HepG2 (cell line): ENCODE measurements at regions not wholly inside any gene's neighbourhood (a gene's known extent, or its start where the extent isn't known, plus 50 kb on each side); places are given as distances from the start of the nearest gene placed in this dataset.

ENCODE experiments used
- ATAC-seq: fragments of 200-7000 bp; cut with Tn5 transposase; 3 replicates; pipeline ENCODE4 v1.9.1; 2020; ENCODE audit warnings: mild to moderate bottlenecking, moderate library complexity
- BruUV-seq: library from RNA; stranded (reverse); fragments of 400-500 nt; replicated peaks from 2 replicates; lab custom pipeline; 2021; lab: Mats Ljungman, UMichigan
- CTCF ChIA-PET: fragments of 300-600 bp; formaldehyde crosslinking; extraction: SDS; loops from one replicate; lab custom pipeline; 2021; ENCODE audit warnings: low total read pairs, inconsistent platforms, low intra/inter-chr PET ratio; lab: Yijun Ruan, JAX
- POLR2A ChIA-PET: fragments of 350-600 bp; sonication (Branson Sonifier 250); formaldehyde crosslinking; loops from one replicate; lab custom pipeline; 2020; ENCODE audit warnings: antibody characterized with exemption, inconsistent platforms; lab: Yijun Ruan, JAX
- DNase-seq: peaks from one replicate; pipeline ENCODE4 v3.0.0-alpha.2; 2015; ENCODE audit warnings: low spot score
- FAIRE-seq: peaks from 3 replicates; lab custom pipeline; 2011; peaks lifted over from hg19 to GRCh38; lab: Jason Lieb, UNC
- H2AFZ ChIP-seq: one replicate; pipeline ENCODE4 v1.6.1; 2011; ENCODE audit warnings: low read length, inconsistent platforms
- H3K27ac ChIP-seq: fragments of 300-600 bp; 3 replicates; pipeline ENCODE4 v1.8.0; 2011; ENCODE audit warnings: mixed run types, mild to moderate bottlenecking, mixed read lengths, low read length, inconsistent platforms; ENCODE audit not compliant: insufficient read depth; ENCODE audit errors: extremely low read length
- H3K27me3 ChIP-seq, 2 experiments: fragments of 200-600 bp in 1 of 2; 2 replicates in 1 of 2; 3 replicates in 1 of 2; pipeline versions ENCODE4 v1.6.0 to v1.8.0; 2011; ENCODE audit warnings: low read length in 2 of 2, mild to moderate bottlenecking in 2 of 2, moderate library complexity in 2 of 2, inconsistent platforms in 1 of 2; ENCODE audit not compliant: insufficient read depth in 2 of 2, control insufficient read depth in 1 of 2
- H3K36me3 ChIP-seq, 2 experiments: fragments of 200-600 bp in 1 of 2; replicated peaks in 1 of 2; 2 replicates in 1 of 2; 3 replicates in 1 of 2; pipeline versions ENCODE4 v1.5.1 to v1.8.0; 2011; ENCODE audit warnings: low read length in 2 of 2, inconsistent platforms in 1 of 2; ENCODE audit not compliant: insufficient read depth in 2 of 2, control insufficient read depth in 1 of 2
- H3K4me1 ChIP-seq: 2 replicates; pipeline ENCODE4 v1.5.1; 2012; ENCODE audit warnings: low read length, inconsistent platforms; ENCODE audit not compliant: insufficient read depth
- H3K4me2 ChIP-seq: 2 replicates; pipeline ENCODE4 v1.6.0; 2011; ENCODE audit warnings: low read depth, low read length, inconsistent platforms
- H3K4me3 ChIP-seq, 3 experiments: fragments of 200-600 bp in 1 of 3; sonication (generic), shearing (Covaris generic) in 1 of 3; replicated peaks in 1 of 3; 2 replicates each; pipeline ENCODE4 v1.5.1; 2011 to 2016; ENCODE audit warnings: low read length in 3 of 3, inconsistent platforms in 2 of 3, low read depth in 2 of 3, mild to moderate bottlenecking in 2 of 3, control low read depth in 1 of 3, mixed read lengths in 1 of 3; ENCODE audit not compliant: insufficient read depth in 1 of 3
- H3K79me2 ChIP-seq: one replicate; pipeline ENCODE4 v1.6.1; 2011; ENCODE audit warnings: low read length, inconsistent platforms; ENCODE audit not compliant: insufficient read depth
- H3K9ac ChIP-seq: 2 replicates; pipeline ENCODE4 v1.6.0; 2011; ENCODE audit warnings: mild to moderate bottlenecking, low read depth, low read length, inconsistent platforms; ENCODE audit not compliant: insufficient read depth
- H3K9me3 ChIP-seq: 2 replicates; pipeline ENCODE4 v1.5.1; 2012; ENCODE audit warnings: mild to moderate bottlenecking, low read length
- H4K20me1 ChIP-seq: 2 replicates; pipeline ENCODE4 v1.6.0; 2011; ENCODE audit warnings: inconsistent platforms, mild to moderate bottlenecking, low read length, moderate library complexity; ENCODE audit not compliant: insufficient read depth
- ASH2L ChIP-seq: fragments of 300-600, 200-600 bp; sonication (generic); IDR thresholded peaks from 2 replicates; pipeline ENCODE4 v1.7.0; 2017; ENCODE audit warnings: low read depth, mild to moderate bottlenecking, moderate library complexity, mixed read lengths, low read length; ENCODE audit not compliant: insufficient read length
- CBX5 ChIP-seq: sonication (generic); formaldehyde crosslinking; IDR thresholded peaks from 2 replicates; pipeline ENCODE4 v1.4.0; 2020; ENCODE audit warnings: missing genetic modification reagents, borderline replicate concordance
- EED ChIP-seq: sonication (generic); formaldehyde crosslinking; IDR thresholded peaks from 2 replicates; pipeline ENCODE4 v1.5.0; 2020; ENCODE audit warnings: mild to moderate bottlenecking, missing genetic modification reagents
- ELF1 ChIP-seq: sonication (generic); formaldehyde crosslinking; IDR thresholded peaks from 2 replicates; pipeline ENCODE4 v1.4.0; 2020; ENCODE audit warnings: missing genetic modification reagents
- GLI4 ChIP-seq: sonication (generic); formaldehyde crosslinking; IDR thresholded peaks from 2 replicates; pipeline ENCODE4 v1.5.1; 2020; ENCODE audit warnings: missing genetic modification reagents, mild to moderate bottlenecking, moderate library complexity, borderline replicate concordance
- ZBTB42 ChIP-seq: sonication (generic); formaldehyde crosslinking; IDR thresholded peaks from 2 replicates; pipeline ENCODE4 v1.5.0; 2020; ENCODE audit warnings: mild to moderate bottlenecking, missing genetic modification reagents
- ZNF605 ChIP-seq: sonication (generic); formaldehyde crosslinking; IDR thresholded peaks from 2 replicates; pipeline ENCODE4 v1.8.0; 2022; ENCODE audit warnings: mild to moderate bottlenecking, missing genetic modification reagents
- WGBS: methylation state at CpG from one replicate; pipeline ENCODE4 v1.1.6; 2017; ENCODE audit warnings: low lambda C conversion rate; 5-methylcytosine and 5-hydroxymethylcytosine counted together
- in situ Hi-C: cut with HindIII; loops from 2 replicates; pipeline ENCODE4 v1.10.0; 2017; ENCODE audit warnings: low pct_unique_long_range_greater_than_20kb; ENCODE audit not compliant: extremely low pct_ligation_motif_present
- intact Hi-C: fragments of 100-400 bp; cut with micrococcal nuclease; formaldehyde crosslinking; loops from one replicate; pipeline ENCODE4 v1.10.0; 2022; ENCODE audit not compliant: unreplicated experiment
- TF ChIP-seq, protein P1 (sequence below): sonication (generic); formaldehyde crosslinking; IDR thresholded peaks from 2 replicates; pipeline ENCODE4 v1.9.0; 2021; ENCODE audit warnings: missing genetic modification reagents, mild to moderate bottlenecking, borderline replicate concordance
- TF ChIP-seq, protein P2 (sequence below): IDR thresholded peaks from 2 replicates; pipeline ENCODE4 v1.6.1; 2012; ENCODE audit warnings: low read depth, low read length, improper control_type of control experiment

DNA sequence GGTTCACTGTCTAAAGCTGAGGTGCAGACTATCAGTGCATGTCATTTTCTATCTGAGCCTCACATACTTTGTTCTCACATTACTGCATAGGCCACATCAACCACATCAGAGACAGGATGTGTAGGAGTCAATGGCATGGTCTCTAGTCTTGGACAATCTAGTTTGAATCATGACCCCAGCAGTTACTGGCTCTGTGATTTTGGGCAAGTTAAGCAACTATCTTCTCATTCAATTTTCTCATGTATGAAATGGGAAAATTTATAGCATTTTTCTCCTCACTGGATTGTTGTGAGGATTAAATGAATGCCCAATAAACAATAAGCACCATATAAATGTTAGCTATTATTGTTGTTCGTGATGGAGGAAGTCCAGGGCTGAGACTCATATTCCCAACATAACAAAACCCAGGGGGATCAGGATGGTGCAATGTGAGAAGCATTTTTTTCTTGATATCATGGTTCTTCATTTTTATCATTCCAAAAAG lies 432.6 kb downstream of the LRIG3 start:
- WGBS = 0% methylated on average over 1 of the region's 1 CpG
- Histone ChIP-seq H3K9me3 (no peaks in the 10 kb centered on the region), H4K20me1 (no peaks in the 10 kb centered on the region), H3K27ac (no peak overlapping the region), H3K4me3 (no peak overlapping the region), H3K9ac (no peak overlapping the region), H3K36me3 (no peaks in the 10 kb centered on the region), H3K79me2 (no peaks in the 10 kb centered on the region), H3K4me2 (no peak overlapping the region), H3K27me3 (no peaks in the 10 kb centered on the region), H3K4me1 (no peaks in the 10 kb centered on the region), H2AFZ (no peak overlapping the region)
- no peak for TF ChIP-seq ZBTB42 (CRISPR knock-in tag)
- ChIA-PET CTCF (no interaction called here), POLR2A (no interaction called here)
- no peak for ATAC-seq
- BruUV-seq = no TSS peak
- in situ Hi-C loops = no loop called here
- no peak for DNase-seq
- no peak for FAIRE-seq
- intact Hi-C loops = no loop called here

DNA sequence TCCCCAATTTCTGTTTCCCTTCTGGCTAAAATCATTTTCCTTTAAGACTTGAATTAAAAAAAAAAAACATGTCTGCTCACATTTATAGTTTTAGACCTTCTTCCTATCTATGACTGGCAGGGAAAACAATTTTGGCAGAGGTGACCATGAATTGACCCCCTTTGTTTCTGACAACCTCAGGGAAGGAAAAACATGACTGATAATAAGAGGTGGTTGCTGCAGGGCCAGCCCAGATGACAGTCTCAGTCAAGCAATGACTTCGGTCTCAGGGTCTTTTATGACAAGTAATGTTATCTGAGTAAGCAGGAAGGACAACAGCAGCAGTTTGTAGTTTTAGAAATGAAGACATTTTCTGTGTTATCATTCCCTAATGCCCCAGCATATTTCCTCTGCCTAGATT lies 430.9 kb downstream of the LRIG3 start:
- in situ Hi-C loops = no loop called here

More for the DNA sequence above, 430.9 kb downstream of the LRIG3 start:
- Histone ChIP-seq H3K4me3 (no peak overlapping the region), H2AFZ (no peak overlapping the region), H3K27ac (no peak overlapping the region), H3K4me1 (no peaks in the 10 kb centered on the region), H4K20me1 (no peaks in the 10 kb centered on the region), H3K27me3 (no peaks in the 10 kb centered on the region), H3K4me2 (no peak overlapping the region), H3K36me3 (no peaks in the 10 kb centered on the region), H3K79me2 (no peaks in the 10 kb centered on the region), H3K9ac (no peak overlapping the region), H3K9me3 (no peaks in the 10 kb centered on the region)
- DNase-seq = no peak
- CTCF ChIA-PET = no interaction called here
- TF ChIP-seq, protein P1, sequence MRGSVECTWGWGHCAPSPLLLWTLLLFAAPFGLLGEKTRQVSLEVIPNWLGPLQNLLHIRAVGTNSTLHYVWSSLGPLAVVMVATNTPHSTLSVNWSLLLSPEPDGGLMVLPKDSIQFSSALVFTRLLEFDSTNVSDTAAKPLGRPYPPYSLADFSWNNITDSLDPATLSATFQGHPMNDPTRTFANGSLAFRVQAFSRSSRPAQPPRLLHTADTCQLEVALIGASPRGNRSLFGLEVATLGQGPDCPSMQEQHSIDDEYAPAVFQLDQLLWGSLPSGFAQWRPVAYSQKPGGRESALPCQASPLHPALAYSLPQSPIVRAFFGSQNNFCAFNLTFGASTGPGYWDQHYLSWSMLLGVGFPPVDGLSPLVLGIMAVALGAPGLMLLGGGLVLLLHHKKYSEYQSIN (CRISPR knock-in tag) = no peak
- TF ChIP-seq GLI4 (CRISPR knock-in tag) = no peak
- TF ChIP-seq ZNF605 = no peak
- no peak for TF ChIP-seq EED
- no peak for TF ChIP-seq CBX5 (CRISPR knock-in tag)
- no peak for TF ChIP-seq ASH2L
- TF ChIP-seq ELF1 = no peak
- TF ChIP-seq, protein P2, sequence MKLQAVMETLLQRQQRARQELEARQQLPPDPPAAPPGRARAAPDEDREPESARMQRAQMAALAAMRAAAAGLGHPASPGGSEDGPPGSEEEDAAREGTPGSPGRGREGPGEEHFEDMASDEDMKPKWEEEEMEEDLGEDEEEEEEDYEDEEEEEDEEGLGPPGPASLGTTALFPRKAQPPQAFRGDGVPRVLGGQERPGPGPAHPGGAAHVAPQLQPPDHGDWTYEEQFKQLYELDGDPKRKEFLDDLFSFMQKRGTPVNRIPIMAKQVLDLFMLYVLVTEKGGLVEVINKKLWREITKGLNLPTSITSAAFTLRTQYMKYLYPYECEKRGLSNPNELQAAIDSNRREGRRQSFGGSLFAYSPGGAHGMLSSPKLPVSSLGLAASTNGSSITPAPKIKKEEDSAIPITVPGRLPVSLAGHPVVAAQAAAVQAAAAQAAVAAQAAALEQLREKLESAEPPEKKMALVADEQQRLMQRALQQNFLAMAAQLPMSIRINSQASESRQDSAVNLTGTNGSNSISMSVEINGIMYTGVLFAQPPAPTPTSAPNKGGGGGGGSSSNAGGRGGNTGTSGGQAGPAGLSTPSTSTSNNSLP = no peak
- no peak for ATAC-seq
- POLR2A ChIA-PET = no interaction called here
- FAIRE-seq = no peak
- intact Hi-C loops = no loop called here
- BruUV-seq = no TSS peak
- WGBS = 22% methylated on average over 1 of the region's 1 CpG
